Nephron progenitor cell (in vitro differentiated cells): ENCODE measurements at regions not wholly inside any gene's neighbourhood (a gene's known extent, or its start where the extent isn't known, plus 50 kb on each side); places are given as distances from the start of the nearest gene placed in this dataset.
"Not testable (repeated sequence)": the region's sequence is repeated elsewhere in the genome, so short reads cannot be mapped to it uniquely, and the experiment has no call there.

Source experiments
- DNase-seq: peaks from one replicate; pipeline ENCODE4 v3.0.0; 2021
- H3K27ac Mint-ChIP-seq: 2 replicates; pipeline ENCODE4 v1.8.0; 2021; ENCODE audit warnings: mild to moderate bottlenecking, moderate library complexity, mixed read lengths
- H3K27me3 Mint-ChIP-seq: 2 replicates; pipeline ENCODE4 v1.8.0; 2021; ENCODE audit warnings: mild to moderate bottlenecking, low read depth, mixed read lengths; ENCODE audit not compliant: poor library complexity
- H3K36me3 Mint-ChIP-seq: 2 replicates; pipeline ENCODE4 v1.8.0; 2021; ENCODE audit warnings: low read depth, mixed read lengths
- H3K4me1 Mint-ChIP-seq: 2 replicates; pipeline ENCODE4 v1.8.0; 2021; ENCODE audit warnings: mixed read lengths
- H3K4me3 Mint-ChIP-seq: 2 replicates; pipeline ENCODE4 v1.8.0; 2021; ENCODE audit warnings: mild to moderate bottlenecking, moderate library complexity, mixed read lengths
- H3K9me3 Mint-ChIP-seq: 2 replicates; pipeline ENCODE4 v1.8.0; 2021; ENCODE audit warnings: mild to moderate bottlenecking, moderate library complexity, mixed read lengths
- CTCF ChIP-seq: fragments of 200-600 bp; sonication (generic); IDR thresholded peaks from 2 replicates; pipeline ENCODE4 v1.5.0; 2021; ENCODE audit warnings: antibody characterized with exemption

DNA sequence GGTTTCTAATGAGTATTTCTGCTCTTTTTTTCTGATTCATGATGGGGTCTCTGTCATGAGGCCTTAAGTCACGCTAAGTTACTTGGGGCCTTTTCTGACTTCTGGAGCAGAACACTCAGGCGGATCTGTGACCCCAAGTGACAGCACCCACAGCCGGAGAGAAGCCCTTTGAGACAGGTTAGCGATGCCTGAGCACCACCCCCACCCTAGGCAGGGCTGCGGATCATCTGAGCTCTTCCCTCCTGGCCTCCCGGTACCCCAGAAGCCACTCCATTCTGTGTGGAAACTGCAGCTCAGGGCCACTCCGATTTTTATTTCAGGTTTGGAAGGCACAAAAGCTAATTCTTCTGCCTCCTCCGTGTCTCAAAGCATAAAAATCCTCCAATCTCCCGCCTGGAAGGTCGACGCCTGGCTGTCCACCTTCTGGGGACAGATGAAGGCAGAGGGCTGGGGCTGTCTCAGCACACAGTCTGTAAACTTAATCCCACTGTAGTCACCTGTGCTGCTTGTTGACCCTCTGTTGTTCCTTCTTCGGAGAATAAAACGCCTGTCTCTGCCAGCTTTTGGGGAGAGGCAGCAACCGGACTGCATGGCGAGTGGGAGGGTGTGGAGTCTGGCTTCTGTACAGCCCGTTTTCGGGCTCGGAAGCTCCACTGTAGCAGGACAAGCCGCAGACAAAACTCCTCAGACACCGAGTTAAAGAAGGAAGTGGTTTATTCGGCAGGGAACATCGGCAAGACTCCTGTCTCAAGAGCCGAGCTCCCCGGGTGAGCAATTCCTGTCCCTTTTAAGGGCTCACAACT is 88.8 kb downstream of the SPRY4 start:
- Mint-ChIP-seq H3K4me3 (peak overlapping the region; percentile 16), H3K4me1 (peaks cover 37% of the 10 kb centered on the region), H3K36me3 (no peaks in the 10 kb centered on the region), H3K9me3 (peaks cover 9% of the 10 kb centered on the region), H3K27ac (peak overlapping the region; percentile 76), H3K27me3 (peaks cover 14% of the 10 kb centered on the region)
- TF ChIP-seq CTCF = no peak
- DNase-seq = no peak

DNA sequence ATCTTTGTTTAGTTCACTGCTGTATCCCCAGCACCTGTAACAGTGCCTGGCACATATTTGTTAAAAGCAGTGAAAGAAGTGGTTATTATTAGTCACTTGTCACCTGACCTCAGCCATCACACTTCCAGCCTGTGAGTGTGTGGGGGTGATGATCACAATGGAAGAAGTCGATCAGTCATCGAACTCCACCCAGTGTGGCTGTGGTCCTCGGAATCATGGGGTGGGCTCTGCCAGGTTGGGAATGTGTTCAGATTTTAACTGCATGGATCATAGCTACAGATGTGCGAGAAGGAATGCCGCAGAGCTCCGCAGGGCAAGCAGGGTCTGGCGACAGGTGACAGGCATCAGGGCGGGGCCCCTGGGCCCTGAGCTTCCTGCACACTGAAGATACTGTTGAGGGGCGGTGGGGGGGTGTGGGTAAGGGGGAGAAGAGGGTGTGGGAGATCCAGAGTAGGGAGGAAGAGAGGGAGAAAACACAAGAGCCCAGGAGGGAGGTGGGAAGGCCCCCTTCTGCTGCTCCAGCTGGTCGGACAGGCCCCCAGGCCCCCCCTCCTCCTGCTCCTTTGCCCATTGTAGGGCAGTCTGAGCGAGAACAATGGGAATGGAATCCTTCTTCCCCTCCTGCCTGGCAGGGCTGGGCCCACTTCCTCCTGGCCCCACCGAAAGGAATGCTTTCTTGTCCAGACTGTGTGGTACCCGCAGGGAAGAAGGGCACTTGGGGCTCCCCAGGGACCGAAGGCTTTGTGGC is 89.6 kb downstream of the SPRY4 start:
- H3K4me1 Mint-ChIP-seq = peaks cover 37% of the 10 kb centered on the region
- peaks cover 14% of the 10 kb centered on the region for H3K27me3 Mint-ChIP-seq
- H3K4me3 Mint-ChIP-seq = no peak overlapping the region

GRCh38 chr5:142233083-142234032 is 91.5 kb downstream of the SPRY4 start:
- no peak for TF ChIP-seq CTCF
- H3K27me3 Mint-ChIP-seq = peaks cover 11% of the 10 kb centered on the region
- no peak overlapping the region for H3K4me3 Mint-ChIP-seq

More for the DNA sequence above, 89.6 kb downstream of the SPRY4 start:
- peaks cover 13% of the 10 kb centered on the region for H3K9me3 Mint-ChIP-seq
- no peaks in the 10 kb centered on the region for H3K36me3 Mint-ChIP-seq
- no peak for TF ChIP-seq CTCF
- peak overlapping the region; percentile 63 for H3K27ac Mint-ChIP-seq
- peak; percentile 22 for DNase-seq

GRCh38 chr5:142230949-142231348 is 93.9 kb downstream of the SPRY4 start:
- H3K27me3 Mint-ChIP-seq = not testable (repeated sequence)

More at GRCh38 chr5:142233083-142234032, 91.5 kb downstream of the SPRY4 start:
- H3K36me3 Mint-ChIP-seq = peaks cover 10% of the 10 kb centered on the region
- H3K9me3 Mint-ChIP-seq = peaks cover 22% of the 10 kb centered on the region
- DNase-seq = no peak
- H3K4me1 Mint-ChIP-seq = peaks cover 37% of the 10 kb centered on the region
- H3K27ac Mint-ChIP-seq = no peak overlapping the region

GRCh38 chr5:142225141-142225540 is 99.7 kb downstream of the SPRY4 start:
- Mint-ChIP-seq H3K27ac (no peak overlapping the region), H3K4me1 (peaks cover 37% of the 10 kb centered on the region), H3K36me3 (peaks cover 9% of the 10 kb centered on the region), H3K9me3 (peaks cover 14% of the 10 kb centered on the region), H3K27me3 (peaks cover 9% of the 10 kb centered on the region), H3K4me3 (no peak overlapping the region)
- no peak for TF ChIP-seq CTCF
- DNase-seq = no peak

More at GRCh38 chr5:142230949-142231348, 93.9 kb downstream of the SPRY4 start:
- Mint-ChIP-seq H3K4me1 (peaks cover 28% of the 10 kb centered on the region), H3K9me3 (peaks cover 27% of the 10 kb centered on the region)
- not testable (repeated sequence) for H3K27ac Mint-ChIP-seq, H3K36me3 Mint-ChIP-seq, DNase-seq, H3K4me3 Mint-ChIP-seq
